ENCODE measurements at regions not wholly inside any gene's neighbourhood (a gene's known extent, or its start where the extent isn't known, plus 50 kb on each side); places are given as distances from the start of the nearest gene placed in this dataset.

DNA sequence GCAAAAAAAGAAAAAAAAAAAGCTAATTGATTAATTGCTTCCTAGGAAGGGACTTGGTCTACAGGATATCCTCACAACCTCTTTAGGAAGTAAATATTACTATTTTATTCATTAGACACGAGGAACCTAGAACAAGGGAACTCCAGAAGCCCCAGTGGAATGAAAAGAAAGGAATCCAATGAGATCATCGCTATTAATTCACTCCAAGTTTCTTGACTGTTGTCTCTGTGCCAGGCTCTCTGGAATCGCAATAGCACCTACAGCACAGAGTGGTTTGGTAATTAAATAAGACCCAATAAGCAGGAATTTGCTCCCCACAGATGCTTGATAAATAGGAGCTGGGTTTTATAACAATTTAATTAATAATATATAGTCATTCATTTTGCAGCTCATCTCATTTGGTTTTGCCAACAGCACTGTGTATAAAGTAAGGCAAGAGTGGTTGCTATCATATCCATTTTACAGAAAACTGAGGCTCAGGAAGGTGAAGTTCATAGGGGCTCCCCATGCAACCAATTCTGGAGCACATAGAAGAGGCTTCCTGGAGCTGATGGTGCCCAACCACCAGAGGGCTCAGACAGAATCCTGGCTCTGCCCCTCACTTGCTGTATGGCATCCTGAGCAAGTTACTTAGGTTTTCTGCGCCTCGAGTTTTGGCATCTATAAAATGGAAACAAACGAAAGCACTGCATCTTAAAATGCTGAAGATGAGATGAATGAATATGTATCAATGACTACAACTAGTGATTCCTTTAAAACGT lies 420.2 kb downstream of the MED13L start:
- DNase-seq = no peak

DNA sequence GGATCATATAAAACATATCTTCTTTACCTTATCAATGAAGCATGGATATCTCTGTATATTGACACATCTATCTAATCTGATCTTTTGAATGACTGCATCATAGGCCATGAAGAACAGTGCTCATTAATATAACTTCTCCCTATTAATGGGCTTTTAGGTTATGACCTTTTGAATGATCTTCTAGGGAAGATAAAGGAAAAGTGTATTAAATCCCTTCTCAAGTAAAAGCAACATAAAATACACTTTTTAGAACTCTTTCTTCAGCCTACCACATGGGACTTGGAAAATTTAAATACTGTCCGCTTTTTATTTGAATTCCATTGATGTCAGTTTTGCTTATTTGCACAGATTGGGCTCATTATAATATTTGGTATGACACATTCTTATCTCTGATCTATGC lies 425.4 kb downstream of the MED13L start:
- DNase-seq = no peak

DNA sequence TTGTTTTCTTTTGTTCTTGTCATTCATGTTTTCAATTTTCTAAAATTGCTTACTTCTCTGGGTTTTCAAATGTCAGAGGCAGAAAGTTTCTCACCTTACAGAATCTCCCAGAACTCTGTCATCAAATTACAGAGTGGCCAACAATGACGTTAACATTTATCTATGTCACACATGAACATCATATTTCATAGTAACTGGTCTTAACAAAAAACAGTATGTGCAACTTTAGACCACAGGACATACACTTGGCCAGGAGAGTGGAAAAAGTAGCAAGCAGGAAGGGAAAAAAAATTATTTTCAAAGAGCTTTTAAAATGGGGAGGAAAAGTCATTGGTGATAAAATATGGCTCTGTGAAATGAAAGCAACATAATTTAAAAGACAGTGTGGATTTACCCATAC lies 426.5 kb downstream of the MED13L start:
- DNase-seq = no peak

DNA sequence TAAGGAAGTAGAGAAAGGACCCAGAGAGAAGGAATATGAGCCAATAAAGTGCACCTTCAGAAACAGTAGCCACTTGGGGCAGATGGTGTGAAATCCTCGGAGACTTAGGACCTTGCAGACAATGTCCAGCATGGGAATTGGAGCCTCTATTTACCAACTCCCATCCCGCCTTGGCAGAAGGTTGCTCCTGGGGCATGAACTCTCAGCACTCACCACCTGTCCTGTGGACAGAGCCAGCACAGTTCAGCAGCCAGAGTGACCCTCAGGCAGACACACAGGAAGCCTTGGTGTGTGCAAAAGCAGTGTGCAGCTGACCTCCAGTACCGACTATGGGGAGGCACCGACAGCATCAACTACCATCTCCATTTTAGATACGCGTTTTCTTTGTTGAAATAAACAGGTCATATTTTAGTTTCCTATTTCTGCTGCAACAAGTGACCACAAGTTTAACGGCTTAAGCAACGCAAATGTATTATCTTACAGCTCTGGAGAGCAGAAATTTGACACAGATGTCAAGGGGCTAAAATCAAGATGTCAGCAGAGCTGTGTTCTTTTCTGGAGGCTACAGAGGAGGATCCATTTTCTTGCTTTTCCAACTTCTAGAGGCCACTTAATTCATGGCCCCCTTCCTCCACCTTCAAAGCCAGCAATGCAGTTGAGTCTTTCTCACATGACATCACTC lies 428.1 kb downstream of the MED13L start:
- no peak for DNase-seq

DNA sequence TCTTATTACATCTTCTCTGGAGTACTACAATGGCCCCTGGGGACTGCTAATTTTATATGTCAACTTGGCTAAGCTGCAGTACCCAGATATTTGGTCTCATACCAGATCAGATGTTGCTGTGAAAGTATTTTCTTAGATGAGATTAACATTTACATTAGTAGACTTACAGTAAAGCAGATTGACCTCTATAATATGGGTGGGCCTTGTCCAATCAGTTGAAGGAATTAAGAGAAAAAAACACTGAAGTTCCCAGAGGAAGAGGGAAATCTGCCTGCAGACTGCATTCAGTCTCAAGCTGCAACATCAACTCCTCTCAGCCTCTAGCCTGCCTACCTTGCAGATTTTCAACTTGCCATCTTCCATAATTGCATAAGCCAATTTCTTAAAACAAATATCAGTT lies 430.1 kb downstream of the MED13L start:
- no peak for DNase-seq

DNA sequence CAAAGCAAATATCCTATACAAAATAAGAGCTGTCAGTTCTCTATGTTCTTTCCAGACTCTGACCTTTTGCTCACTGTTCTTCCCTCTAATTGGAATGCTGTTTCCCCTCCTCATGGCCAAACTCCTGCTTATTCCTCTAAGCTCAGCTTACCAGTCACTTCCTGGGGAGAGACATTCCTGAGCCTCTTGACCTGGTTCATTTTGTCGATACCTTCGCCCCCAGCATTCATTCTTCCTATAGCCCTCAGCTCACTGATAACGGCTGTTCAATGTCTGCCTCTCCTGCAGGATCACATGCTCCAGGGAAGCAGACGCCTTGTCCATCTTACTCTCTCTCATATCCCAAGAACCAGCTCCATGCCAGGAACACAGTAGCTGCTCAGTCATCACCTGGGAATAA lies 431.0 kb downstream of the MED13L start:
- DNase-seq = no peak

DNA sequence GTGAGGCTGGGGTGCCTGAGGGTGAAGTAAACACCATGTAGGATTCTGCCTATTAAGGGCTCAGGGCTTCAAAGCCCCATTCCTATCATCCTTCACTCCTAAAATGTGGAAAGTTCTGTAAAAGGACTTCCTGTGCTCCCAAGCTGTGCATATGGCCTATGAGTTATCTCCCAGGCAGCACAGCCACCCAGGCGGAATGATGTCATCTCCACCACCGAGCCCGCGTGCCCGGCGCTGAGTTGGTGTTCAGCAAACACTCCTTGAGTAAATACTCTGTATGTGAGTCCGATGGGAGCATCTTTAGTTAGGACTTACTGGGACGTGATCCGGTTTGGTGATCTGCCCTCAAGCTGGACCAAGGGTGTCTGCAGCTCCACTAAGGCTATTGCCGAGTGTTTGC lies 437.3 kb downstream of the MED13L start:
- no peak for DNase-seq

DNA sequence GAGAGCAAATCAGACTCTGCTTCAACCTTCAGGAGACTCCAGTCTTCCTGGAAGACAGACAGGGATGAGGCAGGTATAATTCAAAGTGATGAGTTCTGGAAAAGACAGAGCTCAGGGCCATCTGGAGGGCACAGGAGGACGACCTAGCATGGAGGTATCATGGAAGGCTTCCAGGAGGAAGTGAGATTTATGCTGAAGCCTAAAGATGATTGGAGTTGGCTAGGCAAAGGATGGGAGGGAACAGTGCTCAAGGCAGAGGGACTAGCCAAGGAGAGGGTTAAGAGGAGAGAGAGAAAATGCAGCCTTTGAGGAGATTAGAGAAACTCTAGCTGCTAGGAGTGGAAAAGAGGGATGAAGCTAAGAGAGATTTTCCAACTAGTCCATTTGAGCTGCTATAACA lies 438.5 kb downstream of the MED13L start:
- no peak for DNase-seq

DNA sequence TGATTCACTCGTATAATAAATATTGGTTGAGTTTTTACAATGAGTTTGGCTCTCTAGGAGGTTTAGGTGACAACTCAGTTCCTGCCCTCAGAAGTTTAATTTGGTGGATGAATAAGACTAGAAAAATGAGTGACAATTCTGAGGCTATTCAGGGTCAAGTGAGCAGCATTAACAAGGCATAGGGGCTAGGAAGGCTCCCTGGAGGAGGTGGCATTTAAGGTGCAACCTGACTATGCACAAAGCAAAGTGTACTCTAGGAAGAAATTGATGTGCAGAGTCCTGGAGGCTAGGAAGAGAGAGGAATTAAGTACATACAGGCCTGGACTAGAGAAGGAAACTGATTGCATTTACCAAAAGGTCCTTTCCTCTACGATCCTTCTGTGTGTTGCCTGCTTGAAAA lies 440.3 kb downstream of the MED13L start:
- DNase-seq = no peak

DNA sequence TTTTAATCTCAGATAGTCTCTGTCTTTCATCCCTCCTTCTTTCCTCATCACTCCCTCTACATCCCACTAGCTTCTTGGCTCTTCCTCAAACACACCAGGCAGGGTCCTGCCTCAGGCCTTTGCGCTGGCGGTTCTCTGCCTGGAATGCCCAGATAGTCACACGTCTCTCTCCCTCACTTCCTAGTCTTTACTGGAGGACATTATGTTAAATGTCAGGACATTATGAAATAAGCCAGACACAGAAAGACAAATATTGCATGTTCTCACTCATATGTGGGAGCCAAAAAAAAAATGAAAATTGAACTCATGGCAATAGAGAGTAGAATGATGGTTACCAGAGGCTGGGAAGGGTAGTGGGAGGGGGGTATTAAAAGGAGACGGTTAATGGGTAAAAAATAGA lies 442.0 kb downstream of the MED13L start:
- DNase-seq = no peak

DNA sequence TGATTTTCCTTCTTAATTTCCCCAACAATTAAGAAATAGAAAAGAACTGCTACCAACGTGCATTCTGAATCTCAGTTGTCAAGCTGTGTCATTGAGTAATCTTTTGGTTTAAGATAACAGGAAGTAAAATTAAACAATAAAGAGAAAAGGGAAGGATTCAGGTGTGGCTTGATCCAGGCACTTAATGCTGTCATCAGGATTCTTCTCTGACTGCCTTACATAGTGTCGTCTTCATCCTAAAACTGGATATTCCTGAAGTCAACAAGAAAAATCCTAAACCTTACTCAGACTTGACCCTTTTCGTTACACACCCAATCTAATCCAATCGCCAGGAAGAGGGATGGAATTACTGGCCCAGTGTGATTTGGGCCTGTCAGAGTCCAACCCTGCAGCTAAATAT lies 443.8 kb downstream of the MED13L start:
- DNase-seq = no peak

DNA sequence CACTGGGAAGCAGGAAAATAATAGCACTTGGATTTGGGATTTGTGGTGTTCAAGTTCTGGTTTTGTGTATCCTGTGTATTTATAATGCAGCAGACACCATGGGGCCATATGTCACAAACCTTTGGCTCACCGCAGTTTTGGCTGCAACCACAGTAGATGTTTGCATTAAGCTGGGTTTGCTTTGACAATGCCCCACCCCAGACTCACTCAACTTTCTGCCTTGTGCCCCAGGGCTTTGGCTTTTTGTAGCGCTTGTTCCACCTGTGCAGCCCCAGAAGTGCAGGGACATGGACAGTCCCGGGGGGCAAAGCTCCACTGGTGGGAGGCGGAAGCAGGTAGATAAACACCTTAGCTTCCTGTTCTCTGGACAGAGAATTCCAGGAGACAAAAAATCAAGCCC lies 446.9 kb downstream of the MED13L start:
- no peak for DNase-seq

DNA sequence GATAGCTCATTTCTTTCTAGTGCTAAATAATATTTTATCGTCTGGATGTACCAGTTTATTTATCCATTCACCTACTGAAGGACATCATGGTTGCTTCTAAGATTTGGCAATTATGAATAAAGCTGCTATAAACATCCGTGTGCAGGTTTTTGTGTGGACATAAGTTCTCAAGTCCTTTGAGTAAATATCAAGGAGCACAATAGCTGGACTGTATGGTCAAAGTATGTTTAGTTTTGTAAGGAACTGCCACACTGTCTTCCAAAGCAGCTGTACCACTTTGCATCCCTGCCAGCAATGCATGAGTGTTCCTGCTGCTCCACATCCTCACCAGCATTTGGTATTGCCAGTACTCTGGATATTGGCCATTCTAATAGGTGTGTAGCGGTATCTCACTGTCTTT lies 447.4 kb downstream of the MED13L start:
- no peak for DNase-seq

DNA sequence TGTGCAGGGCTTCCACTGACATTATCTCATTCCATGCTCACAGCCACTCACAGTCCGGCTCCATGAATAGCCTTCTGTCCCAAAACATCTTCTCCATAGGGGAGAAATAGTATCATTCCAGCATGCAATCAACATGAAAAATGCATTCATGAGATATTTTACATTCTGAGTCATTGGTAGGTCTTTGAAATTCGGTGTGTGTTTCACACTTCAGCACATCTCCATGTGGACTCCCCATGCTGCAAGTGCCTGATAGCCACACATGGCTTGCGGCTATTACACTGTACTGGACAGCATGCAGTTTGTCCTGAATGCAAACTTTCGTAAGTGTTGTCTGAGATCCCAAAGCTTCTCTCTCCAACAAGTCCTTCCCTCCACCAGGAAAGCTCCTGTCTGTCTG lies 449.3 kb downstream of the MED13L start:
- no peak for DNase-seq

DNA sequence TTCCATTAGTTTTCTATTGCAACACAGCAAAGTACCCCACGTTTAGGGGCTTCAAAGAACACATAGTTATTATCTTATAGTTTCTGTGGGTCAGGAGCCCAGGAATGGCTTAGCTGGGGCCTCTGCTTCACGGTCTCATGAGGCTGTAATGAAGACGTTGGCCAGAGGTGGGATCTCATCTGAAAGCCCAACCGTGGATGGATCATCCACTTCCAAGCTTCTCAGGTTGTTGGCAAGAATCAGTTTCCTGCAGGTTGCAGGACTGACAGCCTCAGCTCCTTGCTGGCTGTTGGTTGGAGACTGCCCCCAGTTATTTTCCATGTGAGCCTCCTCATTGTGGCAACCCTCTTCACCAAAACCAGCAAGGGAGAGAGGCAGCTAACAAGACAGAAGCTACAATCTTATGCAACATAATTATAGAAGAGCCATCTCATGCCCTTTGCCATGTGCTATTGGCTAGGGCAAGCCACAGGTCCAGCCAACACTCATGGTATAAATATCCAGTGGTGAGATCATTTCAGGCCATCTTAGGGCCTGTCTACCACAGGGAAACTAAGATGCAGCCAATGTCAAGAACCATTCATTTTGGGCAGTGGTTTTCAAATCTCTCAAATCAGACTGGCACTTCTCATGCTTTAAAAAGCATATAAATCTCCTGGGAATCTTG lies 452.4 kb downstream of the MED13L start:
- no peak for DNase-seq

DNA sequence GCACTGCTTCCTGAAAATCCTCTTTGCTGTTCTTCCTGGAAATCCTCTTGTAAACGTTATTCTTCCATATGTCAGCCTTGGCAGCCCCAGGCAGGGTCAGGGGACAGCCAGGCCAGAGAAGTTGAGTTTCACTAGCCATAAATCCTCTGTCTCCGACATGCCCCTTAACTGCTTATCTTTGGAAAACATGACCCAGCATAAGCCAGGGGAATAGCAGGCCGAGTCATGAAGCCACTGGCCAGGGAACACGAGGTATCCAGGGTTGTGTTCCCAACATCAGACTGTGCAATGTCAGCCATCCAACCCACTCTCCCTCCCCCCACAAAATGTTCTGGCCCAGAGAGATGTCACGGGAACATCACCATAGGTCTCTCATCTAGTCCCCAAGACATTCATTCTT lies 453.9 kb downstream of the MED13L start:
- DNase-seq = no peak

DNA sequence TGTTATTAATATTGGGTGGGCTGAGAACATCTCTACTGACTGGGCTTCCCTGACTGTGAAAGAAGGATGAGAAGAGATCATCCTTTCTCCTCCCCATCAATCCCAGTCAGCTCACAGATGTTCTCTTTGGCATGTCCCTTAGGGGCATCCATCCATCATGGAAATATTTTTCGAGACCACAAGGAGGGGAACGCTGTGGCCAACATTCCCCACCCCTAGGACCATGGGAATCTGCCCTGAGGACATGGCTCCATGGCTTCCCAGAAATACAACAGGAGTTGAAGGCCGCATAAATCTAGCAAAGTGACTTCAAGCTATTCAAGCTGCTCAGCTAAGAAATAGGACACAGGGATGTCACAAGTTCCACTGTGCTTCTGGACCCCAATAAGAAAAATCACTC lies 456.8 kb downstream of the MED13L start:
- DNase-seq = no peak

DNA sequence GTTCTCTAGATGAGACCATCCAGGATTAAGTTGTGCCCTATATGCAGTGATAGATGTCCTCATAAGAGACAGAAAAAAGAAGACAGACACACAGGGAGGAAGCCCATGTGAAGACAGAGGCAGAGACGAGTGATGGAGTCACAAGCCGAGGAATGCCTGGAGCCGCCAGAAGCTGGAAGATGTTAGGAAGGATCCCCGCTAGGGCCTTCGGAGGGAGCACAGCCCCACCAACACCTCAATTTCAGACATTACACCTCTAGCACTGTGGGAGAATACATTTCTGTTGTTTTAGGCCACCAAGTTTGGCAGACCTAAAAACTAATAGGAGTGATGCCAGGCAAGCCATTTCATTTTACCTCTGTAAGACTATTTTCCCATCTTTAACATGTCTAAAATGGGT lies 458.5 kb downstream of the MED13L start:
- no peak for DNase-seq

DNA sequence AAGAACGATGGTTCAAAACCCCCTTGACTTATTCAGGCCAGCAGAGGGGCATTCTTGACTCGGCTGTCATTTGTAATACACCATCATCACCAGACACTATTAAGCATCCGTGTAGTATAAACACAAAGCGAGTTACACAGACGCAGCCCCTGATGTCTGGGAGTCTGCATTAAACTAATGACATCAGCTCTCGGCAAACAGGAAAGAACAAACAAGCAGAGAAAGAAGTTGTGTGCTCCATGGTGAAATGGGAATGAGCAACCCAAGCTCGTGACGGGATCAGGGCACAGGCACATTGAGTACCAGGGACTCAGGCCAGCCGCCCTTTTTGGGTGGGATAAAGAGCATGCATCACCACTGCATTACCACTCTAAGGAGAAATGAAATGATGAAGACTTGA lies 460.1 kb downstream of the MED13L start:
- DNase-seq = no peak

DNA sequence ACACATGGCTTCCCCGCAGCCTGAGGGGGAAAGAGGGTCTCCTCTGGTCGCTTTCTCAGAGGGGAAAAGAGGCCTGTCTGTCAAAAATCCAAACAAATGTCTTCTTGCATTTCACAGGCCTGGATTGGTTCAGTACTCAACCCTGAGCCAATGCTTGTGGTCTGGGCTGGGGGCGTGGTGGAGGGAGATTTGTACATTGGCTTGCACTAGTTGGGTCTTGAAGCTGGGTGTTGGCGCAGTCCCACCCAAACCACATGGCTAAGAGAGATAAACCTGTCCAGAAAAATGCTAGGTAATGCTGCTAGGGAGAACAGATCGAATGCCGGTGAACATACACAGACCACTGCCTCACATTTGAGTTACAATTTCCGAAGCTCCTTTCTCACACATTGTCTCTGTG lies 461.6 kb downstream of the MED13L start:
- DNase-seq = no peak

DNA sequence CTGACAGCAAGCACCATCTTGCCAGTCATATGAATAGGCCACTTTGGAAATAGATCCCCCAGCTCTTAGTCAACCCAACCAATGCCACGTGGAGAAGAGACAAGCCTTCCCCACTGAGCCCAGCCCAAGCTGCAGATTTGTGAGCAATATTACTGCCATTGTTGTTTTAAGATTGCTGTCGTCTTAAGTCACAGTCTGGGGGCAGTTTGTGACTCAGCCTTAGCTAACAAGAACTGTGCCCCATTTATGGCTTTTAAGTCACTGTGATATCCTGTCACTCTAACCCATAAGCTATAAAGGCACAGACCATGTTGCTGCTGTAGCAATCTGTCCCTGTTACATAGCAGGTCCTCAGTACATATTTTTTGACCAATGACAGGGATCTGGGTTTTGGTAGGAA lies 464.2 kb downstream of the MED13L start:
- no peak for DNase-seq

DNA sequence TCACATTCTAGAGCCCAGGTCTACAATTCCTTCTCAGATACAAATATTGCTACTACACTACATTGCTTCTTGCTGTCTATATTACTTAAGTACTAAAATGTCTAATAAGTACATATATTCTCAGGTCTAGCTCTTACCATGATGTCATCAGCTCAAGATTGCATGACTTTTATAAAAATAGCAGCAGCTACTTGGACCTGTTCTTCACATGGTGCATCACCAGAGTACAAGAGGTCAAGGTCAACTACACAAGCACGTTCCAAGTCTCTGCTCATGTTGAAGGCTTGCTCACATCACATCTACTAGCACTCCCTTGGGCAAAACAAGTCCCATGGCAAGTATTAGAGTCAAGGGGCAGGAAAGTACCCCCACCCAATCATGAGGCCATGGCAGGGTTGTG lies 465.6 kb downstream of the MED13L start:
- DNase-seq = no peak

DNA sequence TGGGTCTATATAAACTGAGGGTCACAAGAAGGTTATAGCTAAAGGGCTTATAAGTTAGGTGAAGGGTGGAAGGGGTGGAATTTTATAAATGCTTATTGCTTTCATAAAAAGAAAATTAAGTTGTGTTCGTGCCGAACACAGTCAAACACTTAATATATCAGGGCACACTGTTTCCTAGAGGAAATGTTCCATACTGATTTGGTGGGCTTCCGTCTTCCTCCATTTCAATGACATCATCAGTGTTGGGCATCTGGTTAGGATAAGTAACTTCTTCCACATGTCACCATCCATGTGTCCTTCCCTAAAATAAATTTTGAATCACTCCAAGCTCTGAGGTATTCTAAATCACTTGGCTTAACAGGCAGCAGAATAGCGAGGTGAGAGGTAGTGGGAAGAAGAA lies 466.4 kb downstream of the MED13L start:
- DNase-seq = no peak

DNA sequence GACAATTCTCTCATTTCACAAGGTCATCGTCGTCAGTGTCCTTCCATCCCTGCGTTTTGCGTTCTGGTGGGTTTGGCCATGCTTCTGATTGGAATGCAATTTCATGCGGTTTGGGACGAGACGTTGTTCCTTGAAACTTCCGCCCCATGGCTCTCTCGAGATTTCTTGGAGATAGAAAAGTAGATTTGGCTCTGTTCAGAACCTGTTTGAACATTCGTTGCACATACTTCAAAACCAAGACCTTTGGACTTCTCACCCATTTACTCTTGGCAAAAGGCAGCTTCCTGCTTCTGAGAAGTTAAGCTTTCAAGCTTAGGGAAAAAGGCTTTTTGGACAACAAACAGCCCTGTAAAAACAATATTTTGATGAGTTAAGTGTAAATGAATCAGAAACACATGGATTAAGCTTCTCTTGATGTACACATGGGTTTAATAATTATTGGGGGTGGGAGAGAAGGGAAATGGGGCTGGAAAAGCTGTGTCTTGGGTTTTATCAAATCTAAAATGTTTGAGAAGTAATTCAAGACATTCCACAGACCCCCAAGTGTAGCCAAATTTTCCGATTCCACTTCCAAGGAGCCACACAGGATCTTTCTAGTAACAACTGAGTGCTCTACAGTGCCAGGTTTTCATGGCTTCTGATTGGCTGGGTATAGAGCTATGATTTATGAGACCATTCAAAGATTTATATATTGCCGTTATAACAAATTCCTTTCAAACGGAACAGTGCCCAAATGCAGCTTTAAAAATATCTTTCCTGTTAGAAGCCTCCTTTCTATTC lies 467.2 kb downstream of the MED13L start:
- no peak for DNase-seq

All from GOT3 (cell line).